Choroid plexus epithelial cell (primary cell): ENCODE measurements at regions not wholly inside any gene's neighbourhood (a gene's known extent, or its start where the extent isn't known, plus 50 kb on each side); places are given as distances from the start of the nearest gene placed in this dataset.

Experiments
- DNase-seq: peaks from one replicate; pipeline ENCODE4 v3.0.0-alpha.2; 2010; ENCODE audit warnings: low read depth
- H3K4me3 ChIP-seq: 2 replicates; pipeline ENCODE4 v1.5.1; 2011; ENCODE audit warnings: low read depth, mild to moderate bottlenecking, control low read depth, low read length, moderate library complexity
- TF ChIP-seq, protein P1 (sequence below): conservative IDR thresholded peaks from 2 replicates; pipeline ENCODE4 v1.5.1; 2011; ENCODE audit warnings: low read depth, mild to moderate bottlenecking, control low read depth, inconsistent platforms, low read length, moderate library complexity

DNA sequence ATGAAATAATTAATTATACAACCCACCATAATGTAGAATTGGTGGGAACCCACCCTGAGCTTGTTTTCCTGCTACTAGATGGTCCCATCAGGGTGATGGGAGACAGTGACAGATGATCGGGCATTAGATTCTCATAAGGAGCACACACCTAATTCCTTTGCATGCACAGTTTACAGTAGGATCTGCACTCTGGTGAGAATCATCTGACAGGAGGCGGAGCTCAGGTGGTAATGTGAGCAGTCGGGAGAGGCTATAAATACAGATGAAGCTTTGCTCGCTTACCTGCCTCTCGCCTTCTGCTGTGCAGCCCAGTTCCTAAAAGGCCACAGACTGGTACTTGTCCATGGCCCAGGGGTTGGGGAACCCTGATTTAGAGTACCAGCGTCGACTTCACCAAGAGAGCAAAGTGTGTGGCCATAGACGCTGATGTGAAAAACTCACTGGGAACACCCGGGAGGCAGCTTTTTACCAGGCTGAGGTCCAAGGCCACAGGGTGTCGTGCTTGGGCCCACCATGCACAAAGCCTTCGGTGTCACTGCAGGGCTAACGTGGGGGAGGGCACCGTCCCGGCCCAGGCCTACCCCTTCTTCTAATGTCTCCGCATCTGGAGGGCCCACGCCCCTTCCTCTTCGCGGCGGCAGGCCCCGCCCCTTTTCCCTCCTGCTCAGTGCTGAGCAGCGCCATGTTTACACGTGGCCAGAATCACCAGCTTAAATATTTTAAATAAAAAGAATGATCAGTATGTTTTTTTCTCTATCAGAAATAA, 296.8 kb upstream of the HDAC4 start:
- no peak for DNase-seq
- no peak overlapping the region for H3K4me3 ChIP-seq
- TF ChIP-seq, protein P1, sequence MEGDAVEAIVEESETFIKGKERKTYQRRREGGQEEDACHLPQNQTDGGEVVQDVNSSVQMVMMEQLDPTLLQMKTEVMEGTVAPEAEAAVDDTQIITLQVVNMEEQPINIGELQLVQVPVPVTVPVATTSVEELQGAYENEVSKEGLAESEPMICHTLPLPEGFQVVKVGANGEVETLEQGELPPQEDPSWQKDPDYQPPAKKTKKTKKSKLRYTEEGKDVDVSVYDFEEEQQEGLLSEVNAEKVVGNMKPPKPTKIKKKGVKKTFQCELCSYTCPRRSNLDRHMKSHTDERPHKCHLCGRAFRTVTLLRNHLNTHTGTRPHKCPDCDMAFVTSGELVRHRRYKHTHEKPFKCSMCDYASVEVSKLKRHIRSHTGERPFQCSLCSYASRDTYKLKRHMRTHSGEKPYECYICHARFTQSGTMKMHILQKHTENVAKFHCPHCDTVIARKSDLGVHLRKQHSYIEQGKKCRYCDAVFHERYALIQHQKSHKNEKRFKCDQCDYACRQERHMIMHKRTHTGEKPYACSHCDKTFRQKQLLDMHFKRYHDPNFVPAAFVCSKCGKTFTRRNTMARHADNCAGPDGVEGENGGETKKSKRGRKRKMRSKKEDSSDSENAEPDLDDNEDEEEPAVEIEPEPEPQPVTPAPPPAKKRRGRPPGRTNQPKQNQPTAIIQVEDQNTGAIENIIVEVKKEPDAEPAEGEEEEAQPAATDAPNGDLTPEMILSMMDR: no peak

DNA sequence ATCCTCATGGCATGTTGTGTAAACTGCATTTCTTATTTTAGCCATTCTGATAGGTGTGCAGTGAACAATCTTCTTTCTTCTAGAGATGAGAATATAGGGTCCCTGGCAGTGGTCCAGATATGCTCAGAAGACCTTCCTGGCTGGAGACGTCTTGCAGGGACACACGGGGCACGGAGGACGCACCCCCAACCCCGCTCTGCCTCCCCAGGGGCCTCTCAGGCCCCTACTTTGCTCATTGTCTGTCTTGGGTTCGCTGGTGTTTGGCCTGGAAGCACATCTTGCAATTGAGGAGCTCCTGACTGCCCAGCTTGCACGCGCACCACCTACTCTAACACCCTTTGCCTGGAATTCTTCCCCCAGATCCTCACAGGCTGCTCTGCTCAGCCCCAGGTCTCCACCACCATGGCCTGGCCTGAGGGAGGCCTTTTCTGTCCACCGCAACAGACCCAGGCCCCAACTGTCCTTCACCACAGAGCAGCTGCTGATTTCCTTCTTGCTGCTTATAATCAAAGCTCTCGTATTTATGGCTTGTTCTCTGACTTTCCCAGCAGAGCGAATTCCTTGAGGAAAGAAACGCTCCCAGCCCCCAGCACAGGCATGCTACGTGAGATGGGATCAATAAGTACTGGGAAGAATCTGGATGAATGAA, 295.9 kb upstream of the HDAC4 start:
- no peak for DNase-seq
- TF ChIP-seq, protein P1: no peak
- H3K4me3 ChIP-seq: no peak overlapping the region

DNA sequence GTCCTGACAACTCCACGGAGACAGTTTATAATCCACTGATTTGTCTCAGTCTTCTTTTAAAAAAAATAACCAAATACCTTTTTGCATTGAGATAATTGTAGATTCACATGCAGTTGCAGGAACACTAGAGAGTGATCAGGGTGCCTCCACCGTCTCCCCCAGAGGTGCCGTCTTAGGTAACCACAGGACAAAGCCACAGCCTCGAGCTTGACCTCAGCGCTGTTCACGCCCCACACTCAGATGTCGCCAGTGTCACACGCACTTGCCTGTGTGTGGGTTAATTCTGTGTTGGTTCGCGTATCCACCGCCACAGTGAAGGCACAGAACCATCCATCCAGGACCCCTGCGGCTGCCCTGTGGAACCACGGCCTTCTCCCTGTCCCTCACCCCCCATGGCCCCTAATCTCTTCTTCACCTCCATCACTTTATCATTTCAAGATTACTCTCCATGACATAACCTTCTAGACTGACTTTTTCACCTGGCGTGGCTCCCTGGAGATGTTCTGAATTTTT, 295.0 kb upstream of the HDAC4 start:
- TF ChIP-seq, protein P1: no peak
- H3K4me3 ChIP-seq: no peak overlapping the region
- DNase-seq: no peak

DNA sequence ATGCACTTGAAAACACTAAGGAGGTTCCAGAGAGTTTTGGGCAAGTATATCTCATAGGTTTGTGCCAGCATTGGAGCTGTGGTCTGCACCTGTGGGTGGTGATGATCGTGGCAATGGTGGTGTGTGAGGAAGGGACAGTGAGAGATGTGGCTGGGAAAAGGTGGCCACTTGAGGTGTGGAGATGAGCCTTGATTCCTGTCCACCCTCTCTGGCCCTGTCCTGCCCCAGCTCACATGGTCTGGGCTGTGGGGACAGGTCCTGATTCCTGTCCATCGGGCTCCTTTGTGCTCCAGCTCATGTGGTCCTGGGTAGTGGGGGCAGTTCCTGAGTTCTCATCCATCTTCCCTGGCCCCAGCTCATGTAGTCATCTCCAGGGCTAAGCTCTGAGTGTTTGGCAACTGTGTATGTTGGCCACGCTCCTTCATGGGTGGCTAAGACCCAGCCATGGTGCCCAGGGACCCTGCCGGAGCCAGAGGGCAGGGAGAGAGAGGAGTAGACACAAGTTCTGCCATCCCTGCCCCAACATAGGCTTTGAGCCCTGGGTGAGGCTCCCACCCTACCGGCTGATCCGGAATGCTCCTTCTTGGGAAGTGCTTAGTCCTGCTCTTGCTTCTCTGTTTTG, 294.4 kb upstream of the HDAC4 start:
- H3K4me3 ChIP-seq: no peak overlapping the region
- DNase-seq: no peak
- TF ChIP-seq, protein P1: no peak

DNA sequence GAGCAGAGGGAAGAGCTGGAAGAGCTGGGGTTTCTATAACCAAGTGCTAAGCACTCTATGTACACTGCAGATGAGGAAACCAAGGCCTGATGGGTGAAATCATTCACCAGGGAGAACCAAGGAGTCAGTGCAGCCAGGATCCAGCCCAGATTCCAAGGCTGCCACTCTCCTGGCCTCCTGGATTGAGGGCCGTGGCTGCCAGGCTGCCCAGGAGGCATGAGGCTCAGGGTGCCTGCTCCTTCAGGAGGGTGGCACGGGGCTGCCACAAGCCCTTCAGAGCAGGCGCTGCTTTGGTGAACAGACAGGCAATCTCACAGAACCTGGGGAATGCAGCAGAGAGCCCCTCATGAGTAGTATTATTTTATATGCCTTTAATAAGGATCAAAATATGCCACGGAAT, 293.7 kb upstream of the HDAC4 start:
- TF ChIP-seq, protein P1: no peak
- no peak for DNase-seq
- H3K4me3 ChIP-seq: no peak overlapping the region

DNA sequence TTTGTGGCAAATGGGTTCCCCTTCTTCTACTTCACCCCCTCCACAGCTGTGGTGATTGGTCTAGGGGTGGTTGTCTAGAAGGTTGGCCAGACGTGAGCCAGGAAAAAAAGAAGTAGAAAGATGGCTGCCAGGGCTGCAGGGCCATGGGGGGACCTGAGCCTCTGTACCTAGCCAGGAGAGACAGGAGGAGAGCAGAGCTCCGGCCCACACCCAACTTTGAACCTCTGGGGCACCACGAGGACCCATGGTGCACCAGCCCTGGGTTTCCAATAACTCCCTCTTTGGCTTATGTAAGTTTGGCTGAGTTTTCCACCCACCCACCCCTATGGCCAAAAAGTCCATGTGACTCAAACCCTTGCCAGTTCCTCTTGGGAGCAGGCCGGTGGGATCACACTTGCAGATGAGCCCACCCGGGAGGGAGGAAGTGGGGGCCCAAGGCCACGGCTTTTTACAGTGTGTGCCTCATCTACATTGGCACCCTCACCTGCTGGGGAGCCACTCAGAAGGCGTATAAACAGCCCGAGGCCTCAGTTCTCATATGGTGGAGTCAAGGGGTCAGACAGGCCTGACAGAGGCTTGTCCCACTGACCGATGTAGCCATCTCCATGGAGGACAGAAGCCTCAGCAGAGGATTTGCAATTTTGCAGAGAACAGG, 293.1 kb upstream of the HDAC4 start:
- no peak for DNase-seq
- TF ChIP-seq, protein P1: no peak
- H3K4me3 ChIP-seq: no peak overlapping the region
